GDM1 (cell line): ENCODE measurements at regions not wholly inside any gene's neighbourhood (a gene's known extent, or its start where the extent isn't known, plus 50 kb on each side); places are given as distances from the start of the nearest gene placed in this dataset.

ENCODE experiments used
- DNase-seq: peaks from one replicate; lab custom pipeline; 2025; lab: John Stamatoyannopoulos, UW

DNA sequence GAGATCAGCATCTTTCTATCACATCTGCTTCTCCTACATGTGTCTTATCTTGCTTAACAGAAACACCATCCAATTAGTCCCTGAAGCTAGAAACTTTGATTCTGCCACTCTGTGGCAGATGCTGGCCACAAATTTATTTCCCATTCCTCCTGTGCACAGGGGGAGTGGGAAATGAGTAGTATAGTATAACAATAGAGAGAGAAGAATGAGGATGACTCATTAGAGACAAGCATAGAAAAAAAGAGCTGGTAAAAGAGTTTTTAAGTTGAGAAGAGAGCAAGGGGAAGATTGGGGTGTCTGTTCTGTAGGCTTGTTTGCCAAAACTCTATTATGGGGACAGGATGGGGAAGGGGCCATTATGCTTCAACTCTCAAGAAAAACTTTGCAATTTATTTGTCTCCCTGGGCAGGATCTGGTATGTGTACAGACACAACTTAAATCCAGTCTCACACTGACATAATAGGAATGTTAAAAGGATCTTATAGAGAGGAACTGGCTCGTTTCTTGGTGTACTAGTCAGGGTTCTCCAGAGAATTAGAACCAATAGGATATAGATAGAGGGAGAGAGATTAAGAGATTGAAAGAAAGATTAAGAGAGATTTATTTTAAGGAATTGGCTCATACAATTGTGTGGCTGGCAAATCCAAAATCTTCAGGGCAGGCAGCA is 142.6 kb upstream of the CPSF6 start:
- DNase-seq: no peak

GRCh38 chr12:69097619-69098368 is 141.6 kb upstream of the CPSF6 start:
- DNase-seq: no peak

- DNase-seq: no peak
These were observed 140.1 kb upstream of the CPSF6 start for GRCh38 chr12:69099201-69099837.

- no peak for DNase-seq
These were observed 137.9 kb upstream of the CPSF6 start for GRCh38 chr12:69101505-69101904.

DNA sequence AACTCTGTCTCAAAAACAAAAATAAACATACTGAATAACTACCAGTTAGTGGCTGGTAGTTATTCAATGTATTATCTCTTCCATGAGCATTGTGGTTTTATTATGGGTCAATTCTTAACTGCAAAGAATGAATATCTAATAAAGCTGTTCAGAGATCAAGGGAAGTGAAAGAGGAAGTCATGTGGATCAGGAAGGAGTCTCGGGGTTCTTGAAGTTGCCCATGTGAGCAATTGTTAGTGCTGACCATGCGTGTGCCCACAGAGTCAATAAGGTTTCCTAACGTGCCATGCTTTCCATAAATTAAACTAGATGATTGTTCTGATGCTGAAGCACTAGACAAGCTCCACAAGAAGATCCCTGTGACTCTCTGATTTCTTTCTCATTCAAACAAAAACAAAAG is 136.5 kb upstream of the CPSF6 start:
- DNase-seq: no peak

GRCh38 chr12:69105101-69105962 is 134.0 kb upstream of the CPSF6 start:
- DNase-seq: no peak

DNA sequence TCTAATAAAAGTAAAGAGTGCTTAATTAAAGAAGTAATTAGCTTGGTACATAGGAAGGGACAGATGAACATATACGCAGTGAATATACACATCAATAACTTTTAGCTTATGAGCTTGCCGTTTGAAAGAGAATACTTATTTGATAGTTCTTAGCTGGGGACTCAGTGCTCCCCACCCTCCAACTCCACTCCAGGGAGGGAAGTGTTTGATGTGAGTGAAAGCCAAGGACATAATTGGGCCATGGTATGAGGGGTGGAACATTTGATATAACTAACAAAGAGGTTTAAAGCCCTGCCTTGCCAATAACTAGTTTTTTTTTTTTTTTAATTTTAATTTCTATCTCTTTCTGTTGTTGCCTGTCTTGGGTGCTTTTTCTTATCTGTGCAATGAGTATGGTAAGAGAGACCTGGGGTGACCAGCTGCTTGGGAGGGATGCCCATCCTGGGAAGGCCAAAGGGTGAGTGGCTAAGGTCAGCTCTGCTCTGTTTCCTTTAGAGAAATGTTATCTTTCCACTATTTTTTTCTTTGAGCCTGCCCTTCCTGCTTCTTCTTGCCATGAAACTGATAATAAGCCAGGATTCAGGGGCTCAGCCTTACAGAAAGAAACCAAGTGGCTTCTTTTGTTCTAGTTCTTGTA is 132.8 kb upstream of the CPSF6 start:
- DNase-seq: no peak

GRCh38 chr12:69107541-69107940 is 131.8 kb upstream of the CPSF6 start:
- DNase-seq: no peak

DNA sequence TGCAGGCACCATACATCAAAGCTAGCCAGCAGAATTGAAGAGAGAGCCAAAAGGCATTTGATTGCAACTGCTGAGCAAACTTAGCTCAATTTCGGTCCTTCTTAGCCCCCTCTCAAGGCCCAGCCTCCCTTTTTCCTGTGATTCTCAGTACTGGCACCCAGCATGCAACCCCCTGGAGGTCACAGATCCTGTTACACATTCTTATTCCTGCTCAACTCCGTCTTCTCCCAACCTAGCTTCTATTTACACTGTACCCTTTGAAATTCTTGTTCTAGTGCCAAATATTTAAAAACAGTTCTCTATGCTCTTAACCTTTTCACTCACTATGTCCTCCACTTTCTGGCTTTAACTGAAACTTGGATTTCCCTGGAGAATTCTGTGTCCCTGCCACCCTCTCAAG is 131.3 kb upstream of the CPSF6 start:
- DNase-seq: no peak

GRCh38 chr12:69112616-69113015 is 126.8 kb upstream of the CPSF6 start:
- no peak for DNase-seq

DNA sequence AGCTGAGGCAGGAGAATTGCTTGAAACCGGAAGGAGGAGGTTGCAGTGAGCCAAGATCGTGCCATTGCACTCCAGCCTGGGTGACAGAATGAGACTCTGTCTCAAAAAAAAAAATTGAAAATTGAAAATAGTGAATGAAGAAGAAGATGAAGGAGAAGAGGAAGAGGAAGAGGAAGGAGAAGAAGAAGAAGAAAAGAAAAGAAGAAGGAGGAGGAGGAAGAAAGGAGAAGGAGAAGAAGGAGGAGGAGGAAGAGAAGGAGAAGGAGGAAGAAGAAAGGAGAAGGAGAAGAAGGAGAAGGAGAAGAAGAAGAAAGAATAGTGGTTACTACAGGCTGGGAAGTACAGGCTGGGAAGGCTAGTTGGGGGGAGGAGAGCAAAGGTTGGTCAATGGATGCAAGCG is 124.3 kb upstream of the CPSF6 start:
- DNase-seq: no peak

DNA sequence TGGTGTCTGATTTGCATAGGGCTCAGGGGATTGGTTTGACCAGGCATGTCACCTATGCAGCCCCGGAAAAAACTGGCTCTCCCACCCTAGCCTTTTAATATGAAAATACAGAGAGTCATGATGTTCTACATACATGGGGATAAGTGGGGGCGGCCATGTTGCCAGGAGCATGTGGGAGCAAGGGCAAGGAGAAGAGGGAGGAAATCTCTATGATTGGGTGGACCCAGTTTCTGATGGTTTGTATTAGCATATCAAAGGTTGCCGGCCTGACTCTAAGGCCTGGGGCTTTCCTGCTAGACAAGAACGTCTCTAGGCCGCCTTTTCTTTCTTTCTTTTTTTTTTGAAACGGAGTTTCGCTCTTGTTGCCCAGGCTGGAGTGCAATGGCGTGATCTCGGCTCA is 123.4 kb upstream of the CPSF6 start:
- DNase-seq: no peak

DNA sequence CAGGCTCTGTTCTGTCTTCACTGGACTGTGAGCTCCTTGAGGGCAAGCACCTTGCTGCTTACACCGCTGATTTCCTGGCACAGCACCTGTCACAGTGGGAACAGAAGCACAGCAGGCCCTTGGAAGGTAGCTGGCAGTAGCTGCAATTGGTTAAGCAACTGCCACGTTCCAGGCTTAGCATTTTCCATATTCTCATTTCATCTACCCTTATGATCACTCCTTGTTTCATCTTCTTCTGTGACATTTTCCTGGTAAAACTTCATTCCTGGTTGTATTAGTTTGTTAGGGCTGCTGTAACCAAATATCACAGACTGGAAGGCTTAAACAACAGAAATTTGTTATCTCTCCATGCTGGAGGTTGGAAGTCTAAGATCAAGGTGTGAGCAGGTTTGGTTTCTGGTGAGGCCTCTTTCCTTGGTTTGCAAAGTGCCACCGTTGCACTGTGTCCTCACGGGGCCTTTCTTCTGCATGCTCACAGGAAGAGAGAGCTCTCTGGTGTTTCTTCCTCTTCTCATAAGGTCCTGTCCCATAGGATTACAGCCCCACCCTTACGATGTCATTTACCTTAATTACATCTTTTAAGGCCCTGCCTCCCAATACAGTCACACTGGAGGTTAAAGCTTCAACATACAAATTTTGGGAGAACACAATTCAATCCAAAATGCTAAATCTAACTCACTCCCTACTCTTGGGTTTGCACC is 121.7 kb upstream of the CPSF6 start:
- DNase-seq: no peak

- no peak for DNase-seq
These were observed 120.9 kb upstream of the CPSF6 start for GRCh38 chr12:69118516-69118915.

GRCh38 chr12:69119770-69120169 is 119.6 kb upstream of the CPSF6 start:
- DNase-seq: no peak

DNA sequence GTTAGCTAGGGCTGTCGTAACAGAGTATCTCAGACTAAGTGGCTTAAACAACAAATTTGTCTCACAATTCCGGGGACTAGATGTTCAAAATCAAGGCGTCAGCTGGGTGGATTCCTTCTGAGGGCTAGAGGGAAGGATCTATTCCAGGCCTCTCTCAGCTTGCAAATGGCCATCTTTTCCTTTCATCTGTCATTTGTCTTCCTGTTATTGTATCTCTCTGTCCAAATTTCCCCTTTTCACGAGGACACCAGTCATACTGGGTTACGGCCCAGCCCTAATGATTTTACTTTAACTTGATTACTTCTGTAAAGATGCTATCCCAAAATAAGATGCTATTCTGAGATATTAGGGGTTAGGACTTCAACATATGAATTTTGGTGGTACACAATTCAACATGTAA is 119.0 kb upstream of the CPSF6 start:
- no peak for DNase-seq

GRCh38 chr12:69123311-69123710 is 116.1 kb upstream of the CPSF6 start:
- no peak for DNase-seq

DNA sequence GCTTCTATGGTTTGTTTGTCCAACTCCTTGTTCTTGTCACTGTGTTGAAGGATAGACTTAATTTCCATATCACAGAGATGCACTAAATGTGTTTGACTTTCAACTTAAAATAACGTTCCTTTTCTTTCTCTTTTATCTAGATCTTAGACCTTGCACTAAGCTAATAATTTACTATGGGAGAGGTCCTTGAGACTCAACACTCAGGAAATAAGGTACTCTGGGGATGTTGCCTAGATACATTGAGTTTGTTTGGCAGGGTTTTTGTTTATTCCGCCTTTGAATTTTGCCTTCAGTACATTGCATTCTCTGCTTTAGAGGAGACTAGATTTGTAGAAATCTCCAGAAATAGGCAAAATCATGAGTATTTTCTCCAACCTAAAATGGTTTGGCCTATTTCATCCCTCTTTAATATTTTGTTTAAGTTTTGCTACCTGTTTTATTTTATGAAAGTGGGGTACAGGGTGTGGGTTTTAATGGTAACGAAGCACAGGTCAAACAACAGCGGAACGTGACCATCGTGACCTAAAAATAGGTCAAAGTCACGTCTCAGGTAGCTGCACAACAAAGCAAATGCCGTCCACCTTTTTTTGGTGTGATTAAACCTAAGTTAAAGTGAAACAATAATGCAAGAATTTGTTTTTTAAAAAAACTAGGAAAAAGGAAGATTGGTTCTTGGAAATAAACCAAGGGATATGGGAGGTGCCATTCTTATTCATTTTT is 115.3 kb upstream of the CPSF6 start:
- DNase-seq: no peak

DNA sequence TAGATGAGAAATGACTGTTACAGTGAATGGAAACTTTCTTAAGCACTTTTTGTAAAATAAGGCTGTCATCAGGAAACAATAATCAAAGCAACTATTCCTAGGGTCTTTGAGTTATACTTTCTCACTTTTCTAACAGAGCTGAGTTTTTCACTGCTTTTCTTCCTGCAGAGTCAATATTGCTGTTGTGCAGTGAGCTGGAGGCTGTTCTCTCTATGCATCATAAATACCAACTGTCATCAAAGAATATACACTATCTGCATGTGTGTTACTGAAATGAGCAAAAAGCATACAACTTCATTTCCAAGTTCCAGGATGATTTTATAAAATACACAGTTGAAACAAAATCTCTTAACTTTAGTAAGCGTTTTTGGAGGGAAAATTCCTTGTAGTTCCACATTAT is 110.4 kb upstream of the CPSF6 start:
- DNase-seq: no peak

- DNase-seq: no peak
These were observed 109.8 kb upstream of the CPSF6 start for GRCh38 chr12:69129564-69129963.

DNA sequence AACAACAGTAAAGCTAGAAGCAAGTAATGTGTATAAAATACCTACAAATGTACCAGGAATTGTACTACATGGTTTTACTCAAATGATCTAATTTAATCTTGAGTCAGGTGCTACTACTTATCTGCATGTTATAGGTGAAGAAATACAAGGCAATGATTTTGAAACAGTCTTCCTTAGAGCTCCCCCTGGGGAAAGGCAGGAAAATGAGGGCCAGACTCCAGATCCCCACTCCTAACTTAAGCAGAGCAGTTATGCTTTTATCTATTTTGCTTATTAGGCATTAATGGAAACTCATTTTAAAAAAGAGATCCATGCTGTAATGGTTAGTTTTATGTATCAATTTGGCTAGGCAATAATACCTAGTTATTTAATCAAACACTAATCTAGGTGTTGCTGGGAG is 109.3 kb upstream of the CPSF6 start:
- DNase-seq: no peak
